Keratinocyte (primary cell): ENCODE measurements at regions not wholly inside any gene's neighbourhood (a gene's known extent, or its start where the extent isn't known, plus 50 kb on each side); places are given as distances from the start of the nearest gene placed in this dataset.

ENCODE experiments used
- EZH2 ChIP-seq: IDR thresholded peaks from one replicate; pipeline ENCODE4 v1.6.1; 2012; ENCODE audit warnings: inconsistent platforms, mild to moderate bottlenecking, low read length, moderate library complexity
- TF ChIP-seq, protein P1 (sequence below), 3 experiments: IDR thresholded peaks in 1 of 3; conservative IDR thresholded peaks in 1 of 3; optimal IDR thresholded peaks in 1 of 3; 2 replicates in 2 of 3; 3 replicates in 1 of 3; pipeline versions ENCODE3 to v1.5.1; 2011; ENCODE audit warnings: low read length in 3 of 3, mild to moderate bottlenecking in 3 of 3, moderate library complexity in 2 of 3, control low read depth in 1 of 3, inconsistent platforms in 1 of 3; ENCODE audit not compliant: insufficient read depth in 2 of 3; ENCODE audit errors: extremely low read depth in 1 of 3

- TF ChIP-seq, protein P1, sequence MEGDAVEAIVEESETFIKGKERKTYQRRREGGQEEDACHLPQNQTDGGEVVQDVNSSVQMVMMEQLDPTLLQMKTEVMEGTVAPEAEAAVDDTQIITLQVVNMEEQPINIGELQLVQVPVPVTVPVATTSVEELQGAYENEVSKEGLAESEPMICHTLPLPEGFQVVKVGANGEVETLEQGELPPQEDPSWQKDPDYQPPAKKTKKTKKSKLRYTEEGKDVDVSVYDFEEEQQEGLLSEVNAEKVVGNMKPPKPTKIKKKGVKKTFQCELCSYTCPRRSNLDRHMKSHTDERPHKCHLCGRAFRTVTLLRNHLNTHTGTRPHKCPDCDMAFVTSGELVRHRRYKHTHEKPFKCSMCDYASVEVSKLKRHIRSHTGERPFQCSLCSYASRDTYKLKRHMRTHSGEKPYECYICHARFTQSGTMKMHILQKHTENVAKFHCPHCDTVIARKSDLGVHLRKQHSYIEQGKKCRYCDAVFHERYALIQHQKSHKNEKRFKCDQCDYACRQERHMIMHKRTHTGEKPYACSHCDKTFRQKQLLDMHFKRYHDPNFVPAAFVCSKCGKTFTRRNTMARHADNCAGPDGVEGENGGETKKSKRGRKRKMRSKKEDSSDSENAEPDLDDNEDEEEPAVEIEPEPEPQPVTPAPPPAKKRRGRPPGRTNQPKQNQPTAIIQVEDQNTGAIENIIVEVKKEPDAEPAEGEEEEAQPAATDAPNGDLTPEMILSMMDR (optimal IDR thresholded peaks at IDR 0.05 in 1 of 3, IDR thresholded peaks at IDR 0.05 in 1 of 3, conservative IDR thresholded peaks at IDR 0.05 in 1 of 3; ENCODE audit: extremely low read depth in 1 of 3, insufficient read depth in 2 of 3, low read length in 3 of 3): no peak
- TF ChIP-seq EZH2: no peak
Measured at GRCh38 chrX:95628796-95629195, 1055.8 kb upstream of the DIAPH2 start.
